Suprapubic skin (tissue), 4 donors: ENCODE measurements at regions not wholly inside any gene's neighbourhood (a gene's known extent, or its start where the extent isn't known, plus 50 kb on each side); places are given as distances from the start of the nearest gene placed in this dataset.

ENCODE experiments used
- DNase-seq, 2 donors: peaks; one replicate each; pipeline ENCODE4 v3.0.0-alpha.2; 2019; ENCODE audit warnings: low spot score in 2 of 2
- H3K27ac ChIP-seq: fragments of 200-600 bp; sonication (generic); one replicate; pipeline ENCODE4 v1.5.1; 2019
- H3K27me3 ChIP-seq: fragments of 200-600 bp; sonication (generic); one replicate; pipeline ENCODE4 v1.5.1; 2019
- H3K36me3 ChIP-seq: fragments of 200-600 bp; sonication (generic); one replicate; pipeline ENCODE4 v1.5.1; 2019
- H3K4me1 ChIP-seq: fragments of 200-600 bp; sonication (generic); one replicate; pipeline ENCODE4 v1.5.1; 2019
- H3K4me3 ChIP-seq: fragments of 200-600 bp; sonication (generic); one replicate; pipeline ENCODE4 v1.5.1; 2019; ENCODE audit warnings: mild to moderate bottlenecking
- H3K9me3 ChIP-seq: fragments of 200-600 bp; sonication (generic); one replicate; pipeline ENCODE4 v1.5.1; 2019
- EP300 ChIP-seq: sonication (generic); formaldehyde crosslinking; IDR thresholded peaks from one replicate; pipeline ENCODE4 v1.6.1; 2017; ENCODE audit warnings: antibody characterized with exemption
- POLR2A ChIP-seq, 2 donors: fragments of 450-650 bp; IDR thresholded peaks; one replicate each; pipeline ENCODE4 v1.6.1; 2017; ENCODE audit warnings: antibody characterized with exemption in 2 of 2, mild to moderate bottlenecking in 2 of 2, moderate library complexity in 2 of 2
- POLR2AphosphoS5 ChIP-seq, 3 donors: sonication (generic); formaldehyde crosslinking; IDR thresholded peaks; one replicate each; pipeline ENCODE4 v1.6.1; 2017; ENCODE audit warnings: antibody characterized with exemption in 3 of 3
- WGBS: methylation state at CpG from one replicate; pipeline ENCODE4 v1.1.5; 2018; 5-methylcytosine and 5-hydroxymethylcytosine counted together
- TF ChIP-seq, protein P1 (sequence below), 2 donors: fragments of 200-600 bp in 1 of 2; fragments of 450-650 bp in 1 of 2; sonication (generic) in 1 of 2; IDR thresholded peaks; one replicate each; pipeline ENCODE4 v1.5.1; 2016 to 2019; ENCODE audit warnings: antibody characterized with exemption in 2 of 2, mild to moderate bottlenecking in 1 of 2, moderate library complexity in 1 of 2

DNA sequence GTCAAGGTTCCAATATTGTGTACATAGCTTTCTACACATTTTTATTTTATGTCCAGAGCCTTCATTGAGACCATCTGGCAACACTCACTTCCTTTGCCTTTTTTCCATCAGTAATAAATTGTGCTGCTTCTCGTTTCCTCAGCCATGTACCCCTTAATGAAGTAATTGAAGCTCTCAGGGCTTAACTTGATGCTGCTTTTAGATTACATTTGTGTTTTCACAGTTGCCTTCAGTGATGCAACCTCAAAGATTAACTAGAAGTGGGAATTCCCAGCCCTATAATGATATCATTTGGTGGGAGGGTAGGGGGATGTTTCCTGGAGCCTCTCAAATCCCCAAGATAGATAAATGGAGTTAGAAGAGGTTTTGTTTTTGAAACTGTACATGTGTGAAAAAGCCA lies 80.2 kb upstream of the KRR1 start:
- Histone ChIP-seq H3K27ac (no peak overlapping the region), H3K4me3 (no peak overlapping the region), H3K4me1 (no peaks in the 10 kb centered on the region), H3K27me3 (no peaks in the 10 kb centered on the region), H3K36me3 (no peaks in the 10 kb centered on the region), H3K9me3 (no peaks in the 10 kb centered on the region)
- TF ChIP-seq POLR2A (IDR thresholded peaks at IDR 0.05) = no peak
- TF ChIP-seq POLR2AphosphoS5 (IDR thresholded peaks at IDR 0.05) = no peak
- TF ChIP-seq, protein P1, sequence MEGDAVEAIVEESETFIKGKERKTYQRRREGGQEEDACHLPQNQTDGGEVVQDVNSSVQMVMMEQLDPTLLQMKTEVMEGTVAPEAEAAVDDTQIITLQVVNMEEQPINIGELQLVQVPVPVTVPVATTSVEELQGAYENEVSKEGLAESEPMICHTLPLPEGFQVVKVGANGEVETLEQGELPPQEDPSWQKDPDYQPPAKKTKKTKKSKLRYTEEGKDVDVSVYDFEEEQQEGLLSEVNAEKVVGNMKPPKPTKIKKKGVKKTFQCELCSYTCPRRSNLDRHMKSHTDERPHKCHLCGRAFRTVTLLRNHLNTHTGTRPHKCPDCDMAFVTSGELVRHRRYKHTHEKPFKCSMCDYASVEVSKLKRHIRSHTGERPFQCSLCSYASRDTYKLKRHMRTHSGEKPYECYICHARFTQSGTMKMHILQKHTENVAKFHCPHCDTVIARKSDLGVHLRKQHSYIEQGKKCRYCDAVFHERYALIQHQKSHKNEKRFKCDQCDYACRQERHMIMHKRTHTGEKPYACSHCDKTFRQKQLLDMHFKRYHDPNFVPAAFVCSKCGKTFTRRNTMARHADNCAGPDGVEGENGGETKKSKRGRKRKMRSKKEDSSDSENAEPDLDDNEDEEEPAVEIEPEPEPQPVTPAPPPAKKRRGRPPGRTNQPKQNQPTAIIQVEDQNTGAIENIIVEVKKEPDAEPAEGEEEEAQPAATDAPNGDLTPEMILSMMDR (IDR thresholded peaks at IDR 0.05) = no peak
- no peak for TF ChIP-seq EP300
- WGBS = 55% methylated on average over 1 of the region's 1 CpG
- DNase-seq = no peak

DNA sequence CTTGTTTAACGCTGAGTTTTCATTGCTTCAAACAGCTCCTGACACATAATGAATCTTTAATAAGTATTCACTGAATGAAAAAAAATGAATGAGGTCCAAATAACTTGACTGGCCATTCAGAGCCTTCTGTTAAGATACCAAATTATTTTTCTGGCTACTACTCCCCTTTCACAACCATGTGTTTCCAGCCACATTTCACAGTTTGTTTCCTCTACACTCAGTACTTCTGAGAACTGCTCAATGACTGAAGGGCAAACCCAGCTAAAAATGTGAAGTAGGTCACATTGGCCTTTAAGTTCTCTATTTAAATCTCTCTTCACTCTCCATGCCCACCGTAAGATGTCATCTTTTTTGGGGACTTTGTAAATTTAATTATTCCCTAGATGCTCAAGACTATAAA lies 78.4 kb upstream of the KRR1 start:
- WGBS = 39% methylated on average over 2 of the region's 2 CpGs
- no peaks in the 10 kb centered on the region for H3K9me3 ChIP-seq
- TF ChIP-seq EP300 (no peak), POLR2A (IDR thresholded peaks at IDR 0.05) (no peak), POLR2AphosphoS5 (IDR thresholded peaks at IDR 0.05) (no peak)
- TF ChIP-seq, protein P1 (IDR thresholded peaks at IDR 0.05) = no peak
- H3K4me3 ChIP-seq = no peak overlapping the region
- no peaks in the 10 kb centered on the region for H3K27me3 ChIP-seq
- H3K4me1 ChIP-seq = no peaks in the 10 kb centered on the region
- no peaks in the 10 kb centered on the region for H3K36me3 ChIP-seq
- no peak overlapping the region for H3K27ac ChIP-seq
- DNase-seq = no peak

DNA sequence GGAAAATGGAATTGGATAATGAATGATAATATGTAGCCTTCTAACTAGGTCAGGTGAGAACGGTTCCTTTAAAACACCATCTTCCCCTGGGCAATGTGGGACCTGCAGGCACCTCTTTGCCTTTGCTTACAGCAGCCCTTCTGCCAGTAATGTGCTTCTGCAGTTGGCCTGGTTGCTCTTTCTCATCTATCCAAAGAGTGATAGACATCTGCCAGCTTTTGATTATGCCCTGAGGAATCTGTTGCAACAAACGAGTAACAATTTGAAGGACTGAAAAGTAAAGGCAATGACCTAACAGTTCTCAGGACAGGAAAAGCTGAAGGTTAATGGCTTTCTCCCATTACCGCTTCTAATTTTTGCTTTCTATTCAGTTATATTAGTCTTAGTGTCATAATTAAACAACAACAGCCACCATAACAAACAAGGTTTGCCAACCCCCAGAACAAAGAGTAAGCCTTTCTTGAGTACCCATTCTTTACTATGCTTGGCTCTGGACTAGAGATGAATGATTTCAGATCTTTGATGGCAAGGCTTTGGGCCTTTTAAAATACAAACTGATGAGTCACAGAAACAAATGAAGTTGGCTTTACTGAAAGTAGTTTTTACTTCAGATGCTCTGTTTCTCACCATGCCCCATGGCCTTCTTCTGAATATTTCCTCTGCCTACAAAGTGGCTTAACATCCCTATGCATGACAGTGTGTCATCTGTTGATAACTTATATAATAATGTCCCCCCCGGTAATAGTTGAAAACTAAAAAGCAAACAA lies 76.1 kb upstream of the KRR1 start:
- TF ChIP-seq EP300 (no peak), POLR2AphosphoS5 (IDR thresholded peaks at IDR 0.05) (no peak), POLR2A (IDR thresholded peaks at IDR 0.05) (no peak)
- TF ChIP-seq, protein P1 (IDR thresholded peaks at IDR 0.05) = no peak
- no peaks in the 10 kb centered on the region for H3K27me3 ChIP-seq
- H3K4me1 ChIP-seq = no peaks in the 10 kb centered on the region
- 64% methylated on average over 4 of the region's 4 CpGs for WGBS
- no peak for DNase-seq
- H3K27ac ChIP-seq = no peak overlapping the region
- no peaks in the 10 kb centered on the region for H3K36me3 ChIP-seq
- H3K9me3 ChIP-seq = no peaks in the 10 kb centered on the region
- no peak overlapping the region for H3K4me3 ChIP-seq

DNA sequence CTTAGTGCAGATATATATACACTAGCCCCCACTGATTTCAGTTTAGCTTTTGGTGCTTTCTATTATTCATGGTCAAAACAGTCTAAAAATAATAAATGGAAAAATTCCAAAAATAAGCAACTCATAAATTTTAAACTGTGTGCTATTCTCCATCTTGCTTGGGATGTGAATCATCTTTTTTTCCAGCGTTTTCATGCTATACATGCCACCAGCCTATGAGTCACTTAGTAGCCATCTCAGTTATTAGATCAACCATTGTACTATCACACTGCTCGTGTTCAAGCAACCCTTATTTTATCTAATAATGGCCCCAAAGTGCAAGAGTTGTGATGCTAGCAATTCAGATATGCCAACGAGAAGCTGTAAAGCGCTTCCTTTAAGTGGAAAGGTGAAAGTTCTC lies 73.9 kb upstream of the KRR1 start:
- no peaks in the 10 kb centered on the region for H3K4me1 ChIP-seq
- H3K4me3 ChIP-seq = no peak overlapping the region
- no peak overlapping the region for H3K27ac ChIP-seq
- H3K27me3 ChIP-seq = no peaks in the 10 kb centered on the region
- WGBS = 83% methylated on average over 4 of the region's 4 CpGs
- DNase-seq = no peak
- no peak for TF ChIP-seq EP300
- TF ChIP-seq, protein P1 (IDR thresholded peaks at IDR 0.05) = no peak
- TF ChIP-seq POLR2A (IDR thresholded peaks at IDR 0.05) = no peak
- no peak for TF ChIP-seq POLR2AphosphoS5 (IDR thresholded peaks at IDR 0.05)
- no peaks in the 10 kb centered on the region for H3K9me3 ChIP-seq
- H3K36me3 ChIP-seq = no peaks in the 10 kb centered on the region

DNA sequence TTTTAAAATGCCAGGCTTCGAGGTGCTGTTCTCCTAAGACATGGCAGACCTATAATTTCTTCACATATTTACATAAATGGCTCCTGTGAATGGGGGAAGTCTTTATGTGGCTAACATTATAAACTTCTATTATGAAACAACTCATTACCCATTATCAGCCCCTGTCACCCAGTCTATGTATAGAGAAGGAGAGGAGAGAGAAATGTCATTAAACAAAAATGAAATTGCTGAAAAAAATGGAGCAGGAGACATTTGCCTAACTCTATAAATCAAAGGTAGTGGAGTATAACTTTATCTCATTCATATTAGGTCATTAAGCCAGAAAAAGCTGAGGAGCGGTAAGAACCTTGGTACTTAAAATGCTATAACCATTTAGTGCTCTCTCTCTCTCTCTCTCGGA lies 71.9 kb upstream of the KRR1 start:
- DNase-seq = no peak
- no peak overlapping the region for H3K27ac ChIP-seq
- no peaks in the 10 kb centered on the region for H3K4me1 ChIP-seq
- no peak overlapping the region for H3K4me3 ChIP-seq
- no peaks in the 10 kb centered on the region for H3K27me3 ChIP-seq
- WGBS = 95% methylated on average over 3 of the region's 3 CpGs
- TF ChIP-seq, protein P1 (IDR thresholded peaks at IDR 0.05) = no peak
- TF ChIP-seq POLR2AphosphoS5 (IDR thresholded peaks at IDR 0.05) = no peak
- TF ChIP-seq POLR2A (IDR thresholded peaks at IDR 0.05) = no peak
- no peaks in the 10 kb centered on the region for H3K9me3 ChIP-seq
- H3K36me3 ChIP-seq = no peaks in the 10 kb centered on the region
